Stomach smooth muscle (tissue), 2 donors: ENCODE measurements at regions not wholly inside any gene's neighbourhood (a gene's known extent, or its start where the extent isn't known, plus 50 kb on each side); places are given as distances from the start of the nearest gene placed in this dataset.

Experiments used
- H3K27ac ChIP-seq: one replicate; pipeline ENCODE4 v1.7.0; 2013; ENCODE audit warnings: mild to moderate bottlenecking, low read length, inconsistent platforms
- H3K27me3 ChIP-seq, 2 donors: one replicate each; pipeline ENCODE4 v1.7.0; 2013; ENCODE audit warnings: low read length in 2 of 2; ENCODE audit not compliant: insufficient read depth in 2 of 2, control insufficient read depth in 1 of 2
- H3K36me3 ChIP-seq, 2 donors: one replicate each; pipeline ENCODE4 v1.7.0; 2013; ENCODE audit warnings: low read length in 2 of 2; ENCODE audit not compliant: control insufficient read depth in 2 of 2, insufficient read depth in 2 of 2
- H3K4me1 ChIP-seq: one replicate; pipeline ENCODE4 v1.7.0; 2013; ENCODE audit warnings: low read length; ENCODE audit not compliant: control insufficient read depth, insufficient read depth
- H3K4me3 ChIP-seq, 2 donors: one replicate each; pipeline ENCODE4 v1.7.0; 2013; ENCODE audit warnings: low read length in 2 of 2
- H3K9ac ChIP-seq, 2 donors: one replicate each; pipeline ENCODE4 v1.7.0; 2013; ENCODE audit warnings: low read length in 2 of 2, mild to moderate bottlenecking in 1 of 2
- H3K9me3 ChIP-seq, 2 donors: one replicate each; pipeline ENCODE4 v1.7.0; 2013; ENCODE audit warnings: low read length in 2 of 2; ENCODE audit not compliant: control insufficient read depth in 2 of 2
- donor health status: healthy.
- donor health status: Pancreatic carcinoma.

DNA sequence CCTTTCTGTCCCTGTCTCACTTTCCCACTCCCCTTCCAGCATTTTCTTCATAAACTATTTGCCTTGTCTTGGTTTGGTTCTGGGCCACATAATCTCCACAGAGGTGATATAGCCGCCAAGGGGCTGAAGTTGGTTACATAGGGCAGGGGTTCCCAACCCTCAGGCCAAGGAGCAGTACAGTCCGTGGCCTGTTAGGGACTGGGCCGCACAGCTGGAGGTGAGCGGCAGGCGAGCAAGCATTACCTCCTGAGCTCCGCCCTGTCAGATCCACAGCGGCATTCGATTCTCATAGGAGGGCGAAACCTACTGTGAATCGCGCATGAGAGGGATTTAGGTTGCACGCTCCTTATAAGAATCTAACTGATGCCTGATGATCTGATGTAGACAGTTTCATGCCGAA is 80.6 kb upstream of the HIF1A start:
- H3K4me1 ChIP-seq: peaks cover 2% of the 10 kb centered on the region
- H3K9ac ChIP-seq: no peak overlapping the region
- H3K9me3 ChIP-seq: no peaks in the 10 kb centered on the region
- H3K36me3 ChIP-seq: no peaks in the 10 kb centered on the region
- H3K27ac ChIP-seq: no peak overlapping the region
- no peak overlapping the region for H3K4me3 ChIP-seq
- no peaks in the 10 kb centered on the region for H3K27me3 ChIP-seq

DNA sequence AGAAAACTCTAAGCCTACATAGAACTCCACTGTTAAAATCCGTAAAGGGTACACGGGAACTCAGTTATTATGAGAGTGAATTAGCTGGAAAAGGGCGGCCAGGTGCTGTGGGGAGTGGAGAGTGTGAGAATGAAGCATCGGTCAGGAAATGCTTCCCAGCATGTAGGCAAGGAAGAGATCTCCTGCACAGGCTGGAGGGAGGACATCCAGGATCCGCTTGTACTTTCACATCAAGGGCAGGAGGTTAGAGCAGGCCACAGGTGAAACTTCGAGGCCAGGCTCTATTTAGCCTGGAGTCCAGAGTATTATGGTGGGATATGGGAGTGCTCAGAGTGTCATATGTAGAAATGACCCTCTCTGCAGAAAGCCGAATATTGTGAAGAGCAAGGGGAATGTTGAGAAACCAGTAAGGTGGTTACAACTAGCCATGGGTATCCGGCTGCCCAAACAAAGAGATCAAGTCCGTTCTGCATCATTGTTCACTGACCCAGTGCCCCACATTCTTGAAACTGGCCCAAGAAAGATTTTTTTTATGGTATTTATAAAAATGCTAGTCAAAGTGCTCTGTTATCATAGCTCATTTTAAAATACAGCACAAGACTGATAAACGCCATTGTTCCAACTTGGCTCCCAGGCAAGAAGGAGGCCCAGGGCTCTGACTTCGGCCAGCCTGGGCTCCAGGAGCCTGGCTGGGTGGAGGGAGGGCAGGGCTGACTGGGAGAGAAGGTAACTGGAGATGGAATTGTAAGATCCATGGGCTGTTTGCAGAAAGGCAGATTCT is 79.4 kb upstream of the HIF1A start:
- Histone ChIP-seq H3K27me3 (no peaks in the 10 kb centered on the region), H3K27ac (no peak overlapping the region), H3K4me1 (peaks cover 2% of the 10 kb centered on the region), H3K4me3 (no peak overlapping the region), H3K36me3 (no peaks in the 10 kb centered on the region), H3K9me3 (no peaks in the 10 kb centered on the region), H3K9ac (no peak overlapping the region)

DNA sequence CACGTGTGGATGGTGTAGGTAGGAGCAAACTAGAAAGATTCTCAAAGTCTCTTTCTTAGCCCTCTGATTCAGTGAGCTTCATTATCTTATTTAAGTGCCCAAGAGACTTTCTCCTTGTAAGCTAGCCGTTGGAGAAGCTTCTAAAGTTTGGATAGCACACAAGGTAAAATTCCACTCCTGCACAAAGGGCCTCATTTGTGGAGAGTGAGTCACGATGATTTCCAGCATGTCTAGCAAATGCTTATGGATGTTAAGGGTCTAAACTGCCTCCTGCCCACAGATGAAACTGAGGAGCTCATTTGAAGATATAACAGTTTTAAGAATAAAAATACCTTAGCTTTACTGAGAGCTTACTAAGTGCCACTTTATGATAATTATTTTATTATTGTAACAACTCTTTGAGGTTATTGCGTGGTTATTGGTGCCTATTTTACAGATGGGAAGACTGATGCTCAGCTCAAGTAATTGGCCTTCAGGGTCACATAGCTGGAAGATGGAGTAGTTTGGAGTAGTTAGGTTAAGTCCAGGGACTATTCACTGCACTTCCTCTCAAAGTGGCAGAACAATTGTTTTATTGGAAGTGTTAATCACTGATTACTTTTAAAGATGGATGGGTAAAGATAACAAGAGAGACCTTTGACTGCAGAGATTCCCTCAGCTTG is 78.7 kb upstream of the HIF1A start:
- no peak overlapping the region for H3K4me3 ChIP-seq
- no peaks in the 10 kb centered on the region for H3K27me3 ChIP-seq
- H3K9me3 ChIP-seq: no peaks in the 10 kb centered on the region
- H3K4me1 ChIP-seq: peaks cover 2% of the 10 kb centered on the region
- no peak overlapping the region for H3K27ac ChIP-seq
- no peaks in the 10 kb centered on the region for H3K36me3 ChIP-seq
- no peak overlapping the region for H3K9ac ChIP-seq

DNA sequence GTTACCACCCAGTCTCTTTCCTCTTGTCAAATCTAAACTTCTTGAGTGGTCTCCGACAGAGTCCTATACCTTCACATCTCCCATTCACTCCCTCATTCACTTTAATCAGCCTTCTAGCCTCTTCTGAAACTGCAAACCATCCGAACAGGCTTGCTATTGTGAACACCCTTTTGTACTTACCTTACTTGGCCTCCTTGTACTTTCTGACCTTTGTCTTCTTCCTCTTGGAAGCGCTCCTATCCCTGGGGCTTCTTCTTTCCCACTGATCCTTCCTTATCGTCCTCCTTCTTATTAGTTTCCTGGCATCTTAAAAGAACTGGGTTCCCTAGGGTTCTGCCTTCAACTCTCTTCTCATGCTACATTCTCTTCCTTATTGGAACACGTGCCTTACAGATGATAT is 76.9 kb upstream of the HIF1A start:
- no peaks in the 10 kb centered on the region for H3K36me3 ChIP-seq
- H3K9me3 ChIP-seq: no peaks in the 10 kb centered on the region
- H3K4me3 ChIP-seq: no peak overlapping the region
- H3K9ac ChIP-seq: no peak overlapping the region
- no peaks in the 10 kb centered on the region for H3K27me3 ChIP-seq
- H3K27ac ChIP-seq: no peak overlapping the region
- peaks cover 2% of the 10 kb centered on the region for H3K4me1 ChIP-seq

DNA sequence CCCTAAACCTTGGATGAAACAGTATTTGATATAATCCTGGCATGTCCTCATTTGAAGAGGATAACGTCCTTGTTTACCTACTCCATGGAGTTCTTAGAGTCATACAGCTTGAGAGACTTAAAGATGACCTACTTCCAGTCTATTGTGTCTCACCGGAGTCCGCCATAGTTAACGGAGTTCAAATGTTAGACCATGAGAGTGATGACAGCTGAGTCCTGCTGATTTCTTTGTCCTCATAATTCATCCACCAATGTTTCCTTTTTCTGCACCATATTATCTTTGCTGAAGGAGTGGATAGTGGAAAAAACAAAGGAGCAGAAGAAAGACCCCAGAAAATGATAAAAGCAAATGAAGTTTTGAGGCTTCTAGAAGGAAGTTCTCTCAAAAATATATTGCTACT is 75.8 kb upstream of the HIF1A start:
- H3K4me1 ChIP-seq: peaks cover 2% of the 10 kb centered on the region
- no peaks in the 10 kb centered on the region for H3K27me3 ChIP-seq
- H3K9me3 ChIP-seq: no peaks in the 10 kb centered on the region
- H3K4me3 ChIP-seq: no peak overlapping the region
- no peak overlapping the region for H3K27ac ChIP-seq
- no peaks in the 10 kb centered on the region for H3K36me3 ChIP-seq
- no peak overlapping the region for H3K9ac ChIP-seq

DNA sequence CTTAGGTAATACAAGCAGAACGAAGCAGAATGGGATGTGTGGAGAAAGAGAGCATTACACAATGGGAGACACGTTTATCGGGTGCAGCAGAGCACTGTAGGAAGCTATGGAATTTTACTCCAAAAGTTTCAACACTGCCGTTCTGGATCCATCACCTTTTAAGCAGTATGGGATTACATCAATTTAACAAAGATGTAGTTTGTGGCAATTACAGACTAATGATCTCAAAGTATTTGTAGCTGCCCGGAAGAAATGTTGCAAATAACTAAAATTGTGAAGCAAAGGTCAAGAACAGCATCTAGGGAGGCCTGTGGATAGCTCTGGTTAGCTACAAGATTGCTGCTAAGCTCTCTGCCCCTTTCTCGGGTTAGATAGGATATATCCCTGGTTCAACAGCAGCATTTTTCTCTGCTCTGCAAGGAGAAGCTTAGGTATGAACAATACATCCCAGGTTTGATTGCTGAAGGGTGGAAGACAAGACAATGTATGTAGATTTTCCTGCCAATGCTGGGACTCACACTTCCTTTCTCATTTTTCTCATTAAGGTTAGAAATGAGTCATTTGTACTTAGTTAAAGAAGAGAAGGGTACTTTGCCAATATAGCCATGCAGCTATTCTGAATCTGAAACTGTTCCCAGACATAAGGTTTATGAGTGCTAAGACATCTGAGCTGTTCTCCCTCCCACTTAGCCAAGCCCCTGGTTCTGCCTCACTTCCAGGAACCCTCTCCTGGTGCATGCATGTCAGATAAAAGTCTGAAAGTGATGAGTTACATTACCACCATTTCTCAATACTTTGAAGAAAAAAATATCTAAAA is 75.0 kb upstream of the HIF1A start:
- Histone ChIP-seq H3K27me3 (no peaks in the 10 kb centered on the region), H3K4me1 (peaks cover 2% of the 10 kb centered on the region), H3K9ac (no peak overlapping the region), H3K4me3 (no peak overlapping the region), H3K9me3 (no peaks in the 10 kb centered on the region), H3K27ac (no peak overlapping the region), H3K36me3 (no peaks in the 10 kb centered on the region)

DNA sequence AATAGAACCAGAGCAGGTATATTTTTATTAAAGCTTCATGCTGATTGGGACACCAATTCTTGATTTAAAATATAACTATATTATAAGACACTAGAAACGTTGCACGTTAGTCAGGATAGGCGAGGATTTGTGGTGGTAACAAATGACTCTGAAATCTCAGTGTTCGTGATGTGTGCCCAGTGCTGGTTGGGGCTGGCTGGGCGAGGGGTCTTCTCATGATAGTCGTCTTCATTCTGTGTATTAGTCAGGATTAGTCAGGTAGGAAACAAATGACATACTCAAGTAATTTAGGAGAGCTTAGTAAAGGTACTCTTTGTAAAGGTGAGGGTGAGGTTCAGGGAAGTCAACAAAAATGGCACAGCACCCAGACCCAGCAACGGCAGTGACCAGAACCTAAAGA is 73.9 kb upstream of the HIF1A start:
- H3K36me3 ChIP-seq: no peaks in the 10 kb centered on the region
- H3K4me3 ChIP-seq: no peak overlapping the region
- no peaks in the 10 kb centered on the region for H3K9me3 ChIP-seq
- H3K27ac ChIP-seq: no peak overlapping the region
- no peaks in the 10 kb centered on the region for H3K27me3 ChIP-seq
- H3K9ac ChIP-seq: no peak overlapping the region
- no peaks in the 10 kb centered on the region for H3K4me1 ChIP-seq

DNA sequence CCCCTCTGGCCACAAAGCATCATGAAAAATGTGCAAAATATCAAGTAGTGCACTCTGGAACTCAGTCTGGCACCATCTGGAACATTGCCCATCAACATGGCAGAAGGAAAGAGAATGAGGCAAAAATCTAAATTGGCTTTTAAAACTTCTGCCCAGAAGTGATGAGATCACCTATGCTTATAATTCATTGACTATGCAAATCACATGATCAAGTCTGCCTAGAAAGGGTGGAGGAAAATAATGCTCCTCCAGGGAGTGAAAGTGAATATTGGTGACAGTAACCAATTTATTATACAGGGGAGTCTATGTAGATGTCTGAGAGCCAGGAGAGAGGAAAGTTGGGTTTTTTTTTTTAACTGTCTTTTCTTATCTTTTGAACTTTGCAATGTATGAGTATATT is 73.3 kb upstream of the HIF1A start:
- Histone ChIP-seq H3K4me3 (no peak overlapping the region), H3K36me3 (no peaks in the 10 kb centered on the region), H3K27me3 (no peaks in the 10 kb centered on the region), H3K9ac (no peak overlapping the region), H3K4me1 (no peaks in the 10 kb centered on the region), H3K9me3 (no peaks in the 10 kb centered on the region), H3K27ac (no peak overlapping the region)

DNA sequence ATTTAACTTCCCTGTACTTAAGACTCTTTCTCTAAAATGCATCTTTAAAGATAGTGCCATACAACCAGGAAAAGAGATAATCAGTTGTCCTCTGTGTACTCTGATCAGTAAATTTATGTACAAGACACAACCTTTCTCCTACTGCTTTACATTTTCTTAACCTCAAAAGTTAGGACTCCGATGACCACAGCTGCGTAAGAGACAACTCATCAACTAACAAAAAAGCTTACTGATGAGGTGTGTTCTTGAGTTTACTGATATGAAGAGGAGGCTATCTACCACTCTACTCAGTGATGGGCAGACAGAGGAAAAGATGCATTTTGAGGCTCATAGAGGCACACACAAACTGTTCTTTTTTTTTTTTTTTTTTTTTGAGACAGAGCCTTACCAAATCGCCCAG is 71.4 kb upstream of the HIF1A start:
- Histone ChIP-seq H3K4me1 (no peaks in the 10 kb centered on the region), H3K9me3 (no peaks in the 10 kb centered on the region), H3K9ac (no peak overlapping the region), H3K36me3 (no peaks in the 10 kb centered on the region), H3K27me3 (no peaks in the 10 kb centered on the region), H3K27ac (no peak overlapping the region), H3K4me3 (no peak overlapping the region)

DNA sequence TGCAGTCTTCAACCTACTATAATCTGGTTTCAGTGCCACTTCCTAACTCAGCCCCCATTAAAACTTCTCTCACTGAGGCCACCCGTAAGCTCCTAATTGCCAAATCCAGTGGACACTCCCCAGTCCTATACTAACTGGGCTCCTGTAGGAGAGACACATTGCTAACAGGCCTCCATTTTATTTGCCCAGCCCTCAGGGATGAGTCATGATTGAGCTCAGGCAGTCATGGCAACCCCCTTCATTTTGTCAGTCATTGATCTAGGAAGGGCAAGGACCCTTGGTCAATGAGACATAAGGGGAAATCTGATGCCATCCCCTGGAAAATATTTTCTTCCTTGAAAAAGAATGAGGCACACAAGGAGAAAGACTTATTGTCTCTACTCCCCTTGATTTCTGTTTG is 70.1 kb upstream of the HIF1A start:
- H3K27ac ChIP-seq: no peak overlapping the region
- H3K36me3 ChIP-seq: no peaks in the 10 kb centered on the region
- no peak overlapping the region for H3K4me3 ChIP-seq
- no peaks in the 10 kb centered on the region for H3K9me3 ChIP-seq
- H3K27me3 ChIP-seq: no peaks in the 10 kb centered on the region
- H3K9ac ChIP-seq: no peak overlapping the region
- H3K4me1 ChIP-seq: no peaks in the 10 kb centered on the region
